Urothelium cell line (cell line): ENCODE measurements at regions not wholly inside any gene's neighbourhood (a gene's known extent, or its start where the extent isn't known, plus 50 kb on each side); places are given as distances from the start of the nearest gene placed in this dataset.
"Not testable (repeated sequence)": the region's sequence is repeated elsewhere in the genome, so short reads cannot be mapped to it uniquely, and the experiment has no call there.

Source experiments
- DNase-seq: peaks from one replicate; pipeline ENCODE4 v3.0.0; 2011; ENCODE audit warnings: low spot score, mixed read lengths
- FAIRE-seq: peaks from 2 replicates; lab custom pipeline; 2011; peaks lifted over from hg19 to GRCh38; lab: Jason Lieb, UNC

- no peak for DNase-seq
- no peak for FAIRE-seq
Observed at GRCh38 chr1:163471779-163472650, 150.3 kb downstream of the NUF2 start.

DNA sequence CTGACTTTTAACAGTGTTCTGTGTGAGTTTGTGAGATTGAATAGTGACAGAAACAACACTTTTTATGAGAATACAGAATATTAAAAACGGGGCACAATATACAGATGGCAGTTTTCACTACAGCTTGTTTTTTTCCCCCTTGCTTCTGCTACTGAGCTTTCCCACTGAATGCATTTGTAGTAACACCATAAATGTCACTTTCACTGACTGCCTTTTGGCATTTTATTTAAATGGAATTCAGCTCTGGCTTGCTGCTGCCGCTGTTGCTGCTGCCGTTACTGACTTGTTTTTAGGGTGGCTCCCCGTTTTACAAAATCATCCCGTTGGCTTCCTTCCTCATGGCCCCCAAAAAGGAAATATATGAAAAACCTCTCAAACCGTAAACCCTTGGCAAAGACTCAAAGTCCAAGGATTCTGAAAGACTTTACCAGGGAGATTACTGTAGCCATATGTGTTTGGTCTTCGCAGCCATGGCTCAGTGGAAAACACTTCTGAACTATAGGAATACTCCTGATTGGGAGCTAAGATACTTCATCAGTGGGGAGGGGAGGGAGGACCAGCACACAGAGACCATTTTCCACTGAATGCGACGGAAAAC lies 151.0 kb downstream of the NUF2 start:
- FAIRE-seq (no peak), DNase-seq (no peak)

- DNase-seq (no peak), FAIRE-seq (no peak)
Observed at GRCh38 chr1:163477276-163477830, 155.6 kb downstream of the NUF2 start.

GRCh38 chr1:163498391-163499330 lies 176.9 kb downstream of the NUF2 start:
- FAIRE-seq, DNase-seq: not testable (repeated sequence)

GRCh38 chr1:163504331-163504978 lies 182.7 kb downstream of the NUF2 start:
- FAIRE-seq (no peak), DNase-seq (no peak)

DNA sequence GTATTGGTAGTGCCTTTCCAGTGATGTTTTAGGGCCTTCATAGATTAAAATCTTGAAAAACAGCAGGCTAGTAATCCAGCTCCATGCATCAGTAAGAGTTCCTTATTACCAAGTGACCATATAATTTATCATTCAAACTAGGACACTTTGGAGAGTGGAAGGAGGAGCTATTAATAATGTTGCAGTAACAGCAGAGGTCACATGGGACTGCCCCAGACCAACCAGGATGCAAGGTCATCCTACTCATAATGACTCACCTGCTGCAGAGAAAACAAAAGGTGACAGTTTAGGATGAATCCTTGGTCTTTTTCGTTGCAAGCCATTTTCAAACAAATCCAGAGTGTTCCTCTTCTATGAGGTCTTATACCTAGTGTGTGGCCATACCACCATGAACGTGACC lies 187.4 kb downstream of the NUF2 start:
- DNase-seq (no peak), FAIRE-seq (no peak)

GRCh38 chr1:163512349-163512989 lies 190.7 kb downstream of the NUF2 start:
- FAIRE-seq, result no peak
- DNase-seq, result no peak

DNA sequence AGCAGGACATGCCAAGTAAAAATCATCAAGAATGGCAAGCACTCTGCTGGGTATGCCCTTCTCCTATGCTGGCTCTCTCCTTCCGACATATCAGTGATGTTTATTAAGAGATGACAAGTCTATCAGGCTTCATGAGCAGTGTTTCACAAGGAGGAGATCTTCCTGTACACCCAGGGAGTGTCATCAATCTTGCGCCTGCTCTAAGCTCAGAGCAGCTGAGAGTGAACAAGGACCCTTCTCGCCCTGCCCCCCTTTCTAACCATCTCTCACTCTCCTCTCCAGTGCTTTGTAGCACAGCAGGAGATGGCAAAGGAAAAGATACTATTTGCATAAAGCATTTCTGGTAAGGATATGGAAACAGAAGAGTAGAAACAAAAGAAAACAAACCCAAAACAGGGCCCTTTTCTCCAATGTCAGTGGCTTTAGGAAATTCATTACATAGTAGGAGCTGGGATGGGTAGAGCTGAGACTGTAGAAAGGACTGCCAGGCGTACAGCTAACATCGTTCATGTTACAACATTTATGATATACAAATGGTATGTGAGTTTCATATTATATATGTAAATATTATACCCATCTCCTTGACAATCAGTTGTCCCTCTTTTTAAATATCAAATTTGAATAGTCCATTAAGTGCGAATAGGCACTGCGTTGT lies 201.7 kb downstream of the NUF2 start:
- FAIRE-seq (no peak), DNase-seq (no peak)

DNA sequence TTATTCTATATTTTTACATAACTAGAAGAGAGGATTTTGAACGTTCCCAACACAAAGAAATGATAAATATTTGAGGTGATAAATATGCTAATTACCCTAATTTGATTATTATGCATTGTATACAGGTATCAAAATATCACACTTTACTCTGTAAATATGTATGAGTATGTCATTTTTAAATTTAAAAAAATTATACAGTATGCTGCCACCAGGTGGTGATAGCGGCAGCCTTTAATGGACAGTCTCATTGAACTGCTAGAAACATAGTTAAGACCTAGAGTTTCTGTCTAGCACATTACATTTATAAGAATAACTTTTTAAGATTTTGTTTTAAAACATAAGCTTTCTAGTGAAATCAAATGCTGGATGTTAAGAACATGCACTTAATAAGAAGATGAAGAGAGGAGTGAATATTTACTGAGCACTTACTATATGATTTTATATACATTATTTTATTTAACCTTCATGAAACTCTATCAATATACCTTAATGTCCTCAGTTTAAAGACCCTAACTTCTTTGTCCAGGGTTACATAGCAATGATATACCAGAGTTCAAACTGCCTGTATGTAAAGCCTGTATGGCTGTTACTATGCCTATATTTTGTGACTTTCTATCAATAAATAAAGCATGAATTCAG lies 207.1 kb downstream of the NUF2 start:
- no peak for FAIRE-seq

DNA sequence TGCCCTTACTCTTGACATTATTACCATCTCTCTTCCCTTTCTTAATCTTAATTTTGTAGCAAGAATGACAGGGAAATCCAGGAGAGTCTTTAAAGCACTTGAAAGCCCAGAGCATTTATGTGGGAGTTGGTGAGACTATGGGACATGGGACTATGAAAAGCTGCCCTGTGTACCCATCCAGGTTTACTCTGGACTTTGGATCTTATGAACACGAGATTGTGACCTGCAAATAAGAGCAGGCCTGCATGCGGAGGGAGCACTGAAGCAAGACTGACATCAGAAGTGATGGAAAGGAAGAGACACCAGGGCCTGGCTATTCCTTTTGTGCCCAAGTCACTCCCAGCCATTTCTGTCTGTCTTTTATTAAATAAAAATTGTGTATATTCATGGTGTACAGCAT lies 209.6 kb downstream of the NUF2 start:
- no peak for FAIRE-seq
- DNase-seq, result no peak

More for the DNA sequence above, 207.1 kb downstream of the NUF2 start:
- no peak for DNase-seq

DNA sequence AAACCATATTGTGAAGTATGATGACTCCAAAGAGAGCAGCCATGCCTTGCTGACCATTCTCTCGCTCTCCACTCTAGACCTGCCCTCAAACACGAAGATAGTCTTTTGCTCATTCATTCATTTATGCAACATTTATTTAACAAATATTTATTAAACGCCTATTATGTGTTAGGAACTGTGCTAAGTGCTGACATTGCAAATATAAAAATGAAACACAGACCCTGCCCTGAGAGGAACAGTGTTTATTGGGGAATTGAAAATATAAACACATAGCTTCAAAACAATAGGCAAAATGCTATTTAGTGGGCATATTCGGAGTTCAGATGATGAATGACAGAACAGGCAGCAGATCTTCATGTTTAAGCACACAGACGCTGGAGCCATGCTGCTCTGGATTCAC lies 213.6 kb downstream of the NUF2 start:
- DNase-seq (no peak), FAIRE-seq (no peak)

GRCh38 chr1:163535807-163536206 lies 214.1 kb downstream of the NUF2 start:
- FAIRE-seq (no peak), DNase-seq (peak; percentile 11)

GRCh38 chr1:163537809-163538208 lies 216.1 kb downstream of the NUF2 start:
- no peak for DNase-seq
- no peak for FAIRE-seq

GRCh38 chr1:163538667-163539066 lies 216.9 kb downstream of the NUF2 start:
- FAIRE-seq (no peak), DNase-seq (no peak)

- no peak for FAIRE-seq
- DNase-seq, result no peak
Observed at GRCh38 chr1:163540727-163541126, 219.0 kb downstream of the NUF2 start.

- DNase-seq (no peak), FAIRE-seq (no peak)
Observed at GRCh38 chr1:163544441-163544840, 222.7 kb downstream of the NUF2 start.

DNA sequence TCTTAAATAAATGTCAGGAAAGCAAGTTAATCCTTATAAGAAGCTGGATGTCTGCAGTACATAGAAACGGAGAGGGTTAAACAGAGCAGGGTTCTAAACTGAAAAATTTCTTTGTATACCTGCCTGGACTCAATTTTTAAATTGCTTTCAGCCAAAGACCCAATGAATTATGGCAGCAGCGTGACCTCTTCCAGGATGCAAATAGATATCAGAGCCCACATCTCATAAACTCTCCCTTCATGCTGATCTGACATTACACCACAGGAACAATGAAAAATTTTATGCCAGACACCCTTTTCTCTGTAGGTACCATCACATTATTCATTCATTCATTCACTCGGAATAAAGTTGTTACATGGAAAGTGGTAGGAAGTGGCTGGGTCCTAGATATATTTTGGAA lies 236.4 kb downstream of the NUF2 start:
- no peak for FAIRE-seq

GRCh38 chr1:163561580-163562295 lies 240.0 kb downstream of the NUF2 start:
- no peak for FAIRE-seq

More for the DNA sequence above, 236.4 kb downstream of the NUF2 start:
- no peak for DNase-seq

More at GRCh38 chr1:163561580-163562295, 240.0 kb downstream of the NUF2 start:
- DNase-seq, result peak; percentile 9
